GM19438 (cell line): ENCODE measurements at regions not wholly inside any gene's neighbourhood (a gene's known extent, or its start where the extent isn't known, plus 50 kb on each side); places are given as distances from the start of the nearest gene placed in this dataset.
A peak's percentile ranks its signal among the peaks of the same experiment; 100 is the strongest.
"Not testable (repeated sequence)": the region's sequence is repeated elsewhere in the genome, so short reads cannot be mapped to it uniquely, and the experiment has no call there.

Experiments used
- ATAC-seq: cut with Tn5 transposase; IDR thresholded peaks from one replicate; pipeline ENCODE4 v1.9.1; 2021; ENCODE audit warnings: low read depth; ENCODE audit not compliant: unreplicated experiment

DNA sequence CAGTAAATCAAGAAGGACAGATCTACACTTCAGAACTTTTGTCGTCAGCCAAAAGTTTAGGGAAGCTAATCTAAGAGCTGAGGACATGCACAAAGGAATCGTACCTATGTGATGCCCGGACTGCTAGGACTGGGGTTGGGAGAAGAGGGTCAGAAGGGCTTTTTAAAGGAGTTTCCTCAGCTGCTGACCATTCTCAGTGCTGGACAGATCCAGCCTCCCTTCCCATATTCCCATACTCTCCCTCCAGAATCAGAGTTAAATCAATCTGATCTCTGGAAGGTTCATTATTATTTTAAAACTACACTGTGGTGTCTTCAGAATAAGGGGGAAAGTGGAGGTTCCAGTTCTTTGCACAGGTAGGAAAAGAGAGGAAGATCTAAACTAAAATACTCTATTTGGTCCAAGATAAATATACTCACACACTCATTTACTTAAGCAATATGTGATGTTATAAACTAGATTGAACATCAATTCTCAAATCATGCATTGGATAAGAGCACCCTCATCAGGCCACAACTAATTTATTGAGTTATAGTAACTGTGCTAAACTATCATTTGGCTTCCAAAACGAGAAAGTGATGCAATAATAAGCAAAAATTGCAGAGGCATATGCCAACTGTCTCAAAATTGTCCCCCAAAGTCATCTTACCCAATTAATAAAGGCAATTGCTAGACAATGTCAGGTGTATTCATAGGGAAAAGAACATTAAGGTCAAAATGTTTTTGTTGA, 124.7 kb downstream of the HNRNPD start:
- no peak for ATAC-seq

DNA sequence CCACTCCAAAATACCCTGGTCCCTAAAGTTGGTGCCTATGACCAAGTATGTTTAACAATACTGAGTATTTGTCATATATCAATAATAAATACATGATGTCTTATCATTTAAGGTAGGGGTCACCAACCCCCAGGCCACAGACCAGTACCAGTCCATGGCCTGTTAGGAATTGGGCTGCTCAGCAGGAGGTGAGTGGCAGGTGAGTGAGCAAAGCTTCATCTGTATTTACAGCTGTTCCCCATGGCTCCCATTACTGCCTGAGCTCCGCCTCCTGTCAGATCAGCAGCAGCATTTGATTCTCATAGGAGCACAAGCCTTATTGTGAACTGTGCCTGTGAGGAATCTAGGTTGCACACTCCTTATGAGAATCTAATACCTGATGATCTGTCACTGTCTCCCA, 126.2 kb downstream of the HNRNPD start:
- ATAC-seq = no peak

DNA sequence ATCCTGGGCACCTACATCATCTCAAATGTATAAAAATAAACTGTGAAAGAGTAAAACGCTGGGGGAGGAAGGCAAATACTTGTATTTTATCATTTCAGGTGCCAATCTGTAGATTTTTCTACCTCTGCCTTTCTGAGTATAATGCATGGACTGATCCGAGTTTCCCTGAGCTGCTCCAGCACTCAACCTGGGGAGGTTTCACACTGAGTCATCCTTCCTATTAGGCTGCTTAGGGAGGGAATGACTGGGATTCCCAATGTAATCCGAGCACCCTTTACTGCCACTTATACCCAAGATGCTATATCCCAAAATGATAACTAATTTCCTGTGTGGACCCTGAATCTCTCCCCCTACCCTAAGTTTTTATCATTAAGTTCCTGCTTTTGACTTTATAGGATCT, 126.6 kb downstream of the HNRNPD start:
- no peak for ATAC-seq

- ATAC-seq = no peak
Measured at GRCh38 chr4:82241534-82241933, 132.3 kb downstream of the HNRNPD start.

- no peak for ATAC-seq
Measured at GRCh38 chr4:82240410-82240809, 133.4 kb downstream of the HNRNPD start.

- not testable (repeated sequence) for ATAC-seq
Measured at GRCh38 chr4:82237142-82237541, 136.6 kb downstream of the HNRNPD start.

DNA sequence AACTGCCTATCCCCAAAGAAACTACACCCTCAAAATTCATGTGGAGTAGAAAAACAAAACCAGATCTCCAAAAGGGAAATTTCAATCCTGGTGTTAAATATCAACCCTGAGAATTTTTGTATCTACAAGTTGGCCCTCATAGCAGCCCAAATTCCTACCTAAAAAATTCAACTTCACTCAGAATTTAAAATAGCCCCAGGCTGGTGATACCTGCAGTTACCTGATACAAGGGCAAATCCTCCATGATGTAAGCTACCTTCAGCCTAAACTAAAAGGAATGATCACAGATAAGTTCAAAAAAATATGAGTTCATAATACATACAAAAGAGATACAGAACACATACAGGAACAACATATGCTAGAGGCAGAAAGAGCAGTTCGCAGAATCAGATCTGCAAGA, 138.4 kb downstream of the HNRNPD start:
- ATAC-seq = no peak

DNA sequence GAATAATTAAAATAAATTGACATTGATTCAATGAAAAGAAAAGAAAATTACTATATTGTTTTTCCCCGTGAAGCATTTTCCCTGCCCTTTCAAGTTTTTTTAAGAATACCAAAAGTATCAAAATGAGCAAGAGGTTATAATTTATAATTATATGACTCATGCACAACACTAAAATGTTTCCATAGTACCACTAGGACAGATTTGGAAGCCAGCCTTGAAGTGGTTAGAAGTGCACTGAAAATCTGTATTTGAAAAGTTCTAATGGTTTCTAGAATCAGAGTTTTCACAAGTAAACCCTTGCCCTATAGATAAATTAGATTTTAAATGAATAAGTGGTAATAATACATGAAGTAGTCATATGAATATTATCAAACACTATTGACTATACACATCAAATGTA, 140.9 kb downstream of the HNRNPD start:
- no peak for ATAC-seq

- no peak for ATAC-seq
Measured at GRCh38 chr4:82231806-82232205, 142.0 kb downstream of the HNRNPD start.

GRCh38 chr4:82230306-82230705, 143.5 kb downstream of the HNRNPD start:
- no peak for ATAC-seq

DNA sequence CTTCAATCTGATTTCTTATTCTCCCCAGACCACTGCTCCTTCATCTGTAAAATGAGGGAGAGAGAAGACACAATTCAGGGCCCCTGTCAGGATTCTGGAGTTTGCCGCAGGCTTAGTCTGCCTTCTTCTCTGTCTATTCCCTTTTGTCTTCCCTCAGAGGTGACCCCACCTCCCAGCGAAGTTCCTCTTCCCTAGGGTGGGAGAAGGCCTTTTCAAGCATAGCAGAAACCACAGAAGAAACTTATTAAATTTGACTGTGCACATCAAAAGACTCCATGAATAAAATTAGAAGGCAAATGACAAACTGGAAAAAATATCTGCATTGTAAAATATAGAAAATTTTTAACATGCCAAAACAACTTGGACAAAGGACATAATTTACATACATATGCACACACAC, 148.8 kb downstream of the HNRNPD start:
- no peak for ATAC-seq

GRCh38 chr4:82223715-82224114, 150.1 kb downstream of the HNRNPD start:
- ATAC-seq = no peak

- ATAC-seq = no peak
Measured at GRCh38 chr4:82219346-82219745, 154.4 kb downstream of the HNRNPD start.

GRCh38 chr4:82217986-82218715, 155.6 kb downstream of the HNRNPD start:
- no peak for ATAC-seq

- no peak for ATAC-seq
Measured at GRCh38 chr4:82216219-82216618, 157.6 kb downstream of the HNRNPD start.

- no peak for ATAC-seq
Measured at GRCh38 chr4:82215800-82216199, 158.0 kb downstream of the HNRNPD start.

DNA sequence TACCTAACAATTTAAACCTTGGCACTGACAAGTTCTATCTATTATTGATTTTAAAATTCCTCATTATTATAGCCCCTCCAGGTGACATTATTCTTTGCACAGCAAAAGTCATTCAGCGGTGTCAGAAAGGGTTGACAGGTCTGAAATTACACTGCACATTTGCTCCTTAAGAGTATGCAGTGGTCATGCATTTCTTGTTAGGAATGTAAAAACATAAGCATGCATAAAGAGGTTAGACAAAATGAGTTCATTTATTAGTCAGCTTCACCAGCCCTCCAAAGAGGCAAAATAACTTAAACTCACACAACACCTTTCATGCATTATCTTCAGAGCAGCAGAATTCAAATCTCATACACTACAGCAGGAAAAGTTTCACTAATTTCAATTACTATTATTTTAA, 158.8 kb downstream of the HNRNPD start:
- ATAC-seq = no peak

- no peak for ATAC-seq
Measured at GRCh38 chr4:82213485-82214417, 160.0 kb downstream of the HNRNPD start.

DNA sequence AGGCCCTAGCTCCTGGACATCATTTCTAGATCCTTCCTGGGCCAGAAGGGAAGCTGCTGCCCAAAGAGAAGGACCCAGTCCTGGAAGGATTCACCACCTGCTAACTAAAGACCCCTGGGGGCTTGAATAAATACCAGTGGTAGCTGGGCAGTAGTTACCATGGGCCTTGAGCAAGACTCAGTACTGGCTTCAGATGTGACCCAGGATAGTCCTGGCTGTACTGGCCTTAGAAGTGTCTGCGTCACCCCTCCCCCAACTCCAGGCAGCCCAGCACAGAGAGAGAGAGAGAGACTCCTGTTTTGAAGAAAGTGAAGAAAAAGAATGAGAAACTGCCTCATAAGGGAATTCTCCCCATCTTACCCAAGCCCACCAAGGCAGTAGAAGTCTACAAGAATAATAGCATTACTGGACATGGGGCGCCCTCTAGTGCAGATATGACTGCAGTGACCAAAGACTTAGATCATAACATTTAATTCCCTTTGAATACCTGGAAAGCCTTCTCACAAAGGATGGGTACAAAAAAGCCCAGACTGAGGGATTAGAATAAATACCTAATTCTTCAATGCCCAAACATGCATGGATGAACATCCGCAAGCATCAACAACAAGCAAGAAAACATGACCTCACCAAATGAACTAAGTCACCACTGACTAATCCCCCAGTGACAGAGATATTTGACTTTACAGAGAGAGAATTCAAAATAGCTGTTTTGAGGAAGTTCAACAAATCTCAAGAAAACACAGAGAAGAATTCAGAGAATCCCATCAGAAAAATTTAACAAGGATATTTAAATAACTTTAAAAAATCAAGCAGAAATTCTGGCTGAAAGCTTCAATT, 171.8 kb downstream of the HNRNPD start:
- peak; percentile 74 for ATAC-seq

GRCh38 chr4:82201303-82201702, 172.5 kb downstream of the HNRNPD start:
- no peak for ATAC-seq
